ENCODE measurements at regions not wholly inside any gene's neighbourhood (a gene's known extent, or its start where the extent isn't known, plus 50 kb on each side); places are given as distances from the start of the nearest gene placed in this dataset.

- TF ChIP-seq CTCF (IDR thresholded peaks at IDR 0.05; ENCODE audit: extremely low read depth, missing control alignments), result no peak
- no peak for DNase-seq (ENCODE audit: low spot score)
Measured at GRCh38 chr2:200032895-200033294, 77.5 kb downstream of the MAIP1 start.

- TF ChIP-seq CTCF (IDR thresholded peaks at IDR 0.05; ENCODE audit: extremely low read depth, missing control alignments), result no peak
- DNase-seq (ENCODE audit: low spot score), result no peak
Measured at GRCh38 chr2:200033929-200034328, 78.5 kb downstream of the MAIP1 start.

- no peak for DNase-seq (ENCODE audit: low spot score)
- TF ChIP-seq CTCF (IDR thresholded peaks at IDR 0.05; ENCODE audit: extremely low read depth, missing control alignments), result no peak
Measured at GRCh38 chr2:200034816-200035215, 79.4 kb downstream of the MAIP1 start.

GRCh38 chr2:200039724-200040650, 84.6 kb downstream of the MAIP1 start:
- no peak for DNase-seq (ENCODE audit: low spot score)
- no peak for TF ChIP-seq CTCF (IDR thresholded peaks at IDR 0.05; ENCODE audit: extremely low read depth, missing control alignments)

GRCh38 chr2:200040831-200041230, 85.4 kb downstream of the MAIP1 start:
- no peak for TF ChIP-seq CTCF (IDR thresholded peaks at IDR 0.05; ENCODE audit: extremely low read depth, missing control alignments)
- no peak for DNase-seq (ENCODE audit: low spot score)

GRCh38 chr2:200041639-200042038, 86.3 kb downstream of the MAIP1 start:
- TF ChIP-seq CTCF (IDR thresholded peaks at IDR 0.05; ENCODE audit: extremely low read depth, missing control alignments), result no peak
- DNase-seq (ENCODE audit: low spot score), result no peak

- TF ChIP-seq CTCF (IDR thresholded peaks at IDR 0.05; ENCODE audit: extremely low read depth, missing control alignments), result no peak
- no peak for DNase-seq (ENCODE audit: low spot score)
Measured at GRCh38 chr2:200042102-200042735, 86.8 kb downstream of the MAIP1 start.

Measured in GM20000 (cell line).